CD4-positive, alpha-beta T cell (primary cell): ENCODE measurements at regions not wholly inside any gene's neighbourhood (a gene's known extent, or its start where the extent isn't known, plus 50 kb on each side); places are given as distances from the start of the nearest gene placed in this dataset.

Experiments
- ATAC-seq: fragments of 200-7000 bp; cut with Tn5 transposase; one replicate; pipeline ENCODE4 v1.10.0; 2022; ENCODE audit warnings: mild to moderate bottlenecking; ENCODE audit not compliant: poor library complexity
- CTCF ChIA-PET: fragments of 350-600 bp; sonication (Branson Sonifier 250); formaldehyde crosslinking; loops from one replicate; lab custom pipeline; 2021; ENCODE audit warnings: antibody characterized with exemption, inconsistent platforms; lab: Charles Lee
- POLR2A ChIA-PET: fragments of 350-600 bp; sonication (Branson Sonifier 250); formaldehyde crosslinking; loops from one replicate; lab custom pipeline; 2021; ENCODE audit warnings: antibody characterized with exemption, inconsistent platforms; lab: Charles Lee
- DNase-seq, 14 experiments: peaks; one replicate each; pipeline ENCODE4 v3.0.0-alpha.2; 2013 to 2020; ENCODE audit warnings: mixed read lengths in 2 of 14
- H3K27ac ChIP-seq, 2 donors: one replicate each; pipeline versions ENCODE4 v1.5.1 to v1.7.0; 2013; ENCODE audit warnings: low read length in 2 of 2, low read depth in 1 of 2, mild to moderate bottlenecking in 1 of 2
- H3K27me3 ChIP-seq, 2 experiments: 1 replicate in 1 of 2; 2 replicates in 1 of 2; pipeline versions ENCODE4 v1.6.1 to v1.7.0; 2013; ENCODE audit warnings: low read length in 2 of 2, control low read depth in 1 of 2, mild to moderate bottlenecking in 1 of 2, moderate library complexity in 1 of 2; ENCODE audit not compliant: insufficient read depth in 2 of 2, control insufficient read depth in 1 of 2
- H3K36me3 ChIP-seq: one replicate; pipeline ENCODE4 v1.6.1; 2013; ENCODE audit warnings: low read length, control low read depth; ENCODE audit not compliant: insufficient read depth
- H3K4me1 ChIP-seq: one replicate; pipeline ENCODE4 v1.6.1; 2013; ENCODE audit warnings: low read length, control low read depth; ENCODE audit not compliant: insufficient read depth
- H3K4me3 ChIP-seq: one replicate; pipeline ENCODE4 v1.5.1; 2013; ENCODE audit warnings: mild to moderate bottlenecking, low read length, moderate library complexity
- H3K9me3 ChIP-seq, 2 experiments: 1 replicate in 1 of 2; 2 replicates in 1 of 2; pipeline versions ENCODE4 v1.6.1 to v1.7.0; 2013; ENCODE audit warnings: low read length in 2 of 2, mild to moderate bottlenecking in 2 of 2, control low read depth in 1 of 2, moderate library complexity in 1 of 2; ENCODE audit not compliant: control insufficient read depth in 1 of 2, insufficient read depth in 1 of 2
- H3K27ac Mint-ChIP-seq: one replicate; pipeline ENCODE4 v1.8.0; 2020; ENCODE audit warnings: mixed read lengths
- H3K27me3 Mint-ChIP-seq: one replicate; pipeline ENCODE4 v1.8.0; 2021; ENCODE audit warnings: mixed read lengths
- H3K36me3 Mint-ChIP-seq: one replicate; pipeline ENCODE4 v1.8.0; 2021; ENCODE audit warnings: low read depth, mixed read lengths
- H3K4me1 Mint-ChIP-seq: one replicate; pipeline ENCODE4 v1.8.0; 2021; ENCODE audit warnings: low read depth, mixed read lengths
- H3K4me3 Mint-ChIP-seq: one replicate; pipeline ENCODE4 v1.8.0; 2020; ENCODE audit warnings: mild to moderate bottlenecking, mixed read lengths
- H3K9me3 Mint-ChIP-seq: one replicate; pipeline ENCODE4 v1.8.0; 2020; ENCODE audit warnings: mixed read lengths
- intact Hi-C, 2 experiments: fragments of 100-400 bp; cut with DNase I in 1 of 2; cut with micrococcal nuclease in 1 of 2; formaldehyde crosslinking; loops; one replicate each; pipeline versions ENCODE4 v1.15.1 to v1.9.0; 2023 to 2025; cut with DNase I, micrococcal nuclease
- TF ChIP-seq, protein P1 (sequence below): fragments of 200-600 bp; IDR thresholded peaks from one replicate; pipeline ENCODE4 v1.8.0; 2022; ENCODE audit warnings: antibody characterized with exemption, mild to moderate bottlenecking

- ChIA-PET CTCF (no interaction called here), POLR2A (no interaction called here)
- Mint-ChIP-seq H3K27me3 (no peaks in the 10 kb centered on the region), H3K36me3 (no peaks in the 10 kb centered on the region), H3K4me1 (no peaks in the 10 kb centered on the region), H3K27ac (no peak overlapping the region), H3K4me3 (no peak overlapping the region), H3K9me3 (peaks cover 8% of the 10 kb centered on the region)
- TF ChIP-seq, protein P1, sequence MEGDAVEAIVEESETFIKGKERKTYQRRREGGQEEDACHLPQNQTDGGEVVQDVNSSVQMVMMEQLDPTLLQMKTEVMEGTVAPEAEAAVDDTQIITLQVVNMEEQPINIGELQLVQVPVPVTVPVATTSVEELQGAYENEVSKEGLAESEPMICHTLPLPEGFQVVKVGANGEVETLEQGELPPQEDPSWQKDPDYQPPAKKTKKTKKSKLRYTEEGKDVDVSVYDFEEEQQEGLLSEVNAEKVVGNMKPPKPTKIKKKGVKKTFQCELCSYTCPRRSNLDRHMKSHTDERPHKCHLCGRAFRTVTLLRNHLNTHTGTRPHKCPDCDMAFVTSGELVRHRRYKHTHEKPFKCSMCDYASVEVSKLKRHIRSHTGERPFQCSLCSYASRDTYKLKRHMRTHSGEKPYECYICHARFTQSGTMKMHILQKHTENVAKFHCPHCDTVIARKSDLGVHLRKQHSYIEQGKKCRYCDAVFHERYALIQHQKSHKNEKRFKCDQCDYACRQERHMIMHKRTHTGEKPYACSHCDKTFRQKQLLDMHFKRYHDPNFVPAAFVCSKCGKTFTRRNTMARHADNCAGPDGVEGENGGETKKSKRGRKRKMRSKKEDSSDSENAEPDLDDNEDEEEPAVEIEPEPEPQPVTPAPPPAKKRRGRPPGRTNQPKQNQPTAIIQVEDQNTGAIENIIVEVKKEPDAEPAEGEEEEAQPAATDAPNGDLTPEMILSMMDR, result no peak
- Histone ChIP-seq H3K4me1 (no peaks in the 10 kb centered on the region), H3K9me3 (peaks cover 0 to 5% of the 10 kb centered on the region in 2 experiments), H3K4me3 (no peak overlapping the region), H3K36me3 (no peaks in the 10 kb centered on the region), H3K27me3 (no peaks in the 10 kb centered on the region), H3K27ac (no peak overlapping the region)
- no peak for ATAC-seq
- DNase-seq, result no peak
- intact Hi-C loops, result no loop called here
These were observed 754.9 kb upstream of the LRATD1 start for GRCh38 chr2:13877571-13877970.

- TF ChIP-seq, protein P1, result no peak
- H3K4me3 Mint-ChIP-seq, result no peak overlapping the region
- Histone ChIP-seq H3K4me3 (no peak overlapping the region), H3K27me3 (no peaks in the 10 kb centered on the region), H3K9me3 (peaks cover 0 to 8% of the 10 kb centered on the region in 2 experiments), H3K4me1 (no peaks in the 10 kb centered on the region), H3K36me3 (no peaks in the 10 kb centered on the region), H3K27ac (no peak overlapping the region)
- H3K36me3 Mint-ChIP-seq, result no peaks in the 10 kb centered on the region
- intact Hi-C loops, result no loop called here
- DNase-seq (no peak), ATAC-seq (no peak)
- no peak overlapping the region for H3K27ac Mint-ChIP-seq
- no peaks in the 10 kb centered on the region for H3K27me3 Mint-ChIP-seq
- H3K4me1 Mint-ChIP-seq, result no peaks in the 10 kb centered on the region
- CTCF ChIA-PET, result no interaction called here
- peaks cover 5% of the 10 kb centered on the region for H3K9me3 Mint-ChIP-seq
- POLR2A ChIA-PET, result no interaction called here
These were observed 748.1 kb upstream of the LRATD1 start for GRCh38 chr2:13884291-13884976.

GRCh38 chr2:13901526-13901925 lies 731.0 kb upstream of the LRATD1 start:
- TF ChIP-seq, protein P1, result no peak
- Mint-ChIP-seq H3K36me3 (no peaks in the 10 kb centered on the region), H3K4me1 (no peaks in the 10 kb centered on the region), H3K9me3 (no peaks in the 10 kb centered on the region), H3K4me3 (no peak overlapping the region), H3K27me3 (no peaks in the 10 kb centered on the region), H3K27ac (no peak overlapping the region)
- Histone ChIP-seq H3K27ac (no peak overlapping the region), H3K4me3 (no peak overlapping the region), H3K9me3 (no peaks in the 10 kb centered on the region), H3K36me3 (no peaks in the 10 kb centered on the region), H3K27me3 (no peaks in the 10 kb centered on the region), H3K4me1 (no peaks in the 10 kb centered on the region)
- CTCF ChIA-PET, result no interaction called here
- DNase-seq (no peak), ATAC-seq (no peak)
- intact Hi-C loops, result no loop called here
- POLR2A ChIA-PET, result no interaction called here
